MCF 10A (cell line): ENCODE measurements at regions not wholly inside any gene's neighbourhood (a gene's known extent, or its start where the extent isn't known, plus 50 kb on each side); places are given as distances from the start of the nearest gene placed in this dataset.
"Not testable (repeated sequence)": the region's sequence is repeated elsewhere in the genome, so short reads cannot be mapped to it uniquely, and the experiment has no call there.

Experiments used
- BruUV-seq: library from RNA; stranded (reverse); fragments of 400-500 nt; replicated peaks from 2 replicates; lab custom pipeline; 2021; lab: Mats Ljungman, UMichigan
- CTCF ChIA-PET: fragments of 300-600 bp; sonication (Branson Sonifier 250); formaldehyde crosslinking; extraction: SDS; loops from one replicate; lab custom pipeline; 2021; ENCODE audit warnings: antibody characterized with exemption, inconsistent platforms; lab: Yijun Ruan, JAX
- POLR2A ChIA-PET: fragments of 300-600, 350-650 bp; sonication (Branson Sonifier 250); formaldehyde crosslinking; extraction: SDS; loops from one replicate; lab custom pipeline; 2020; ENCODE audit warnings: antibody characterized with exemption, inconsistent platforms; lab: Yijun Ruan, JAX
- DNase-seq: peaks from one replicate; pipeline ENCODE4 v3.0.0-alpha.2; 2018; ENCODE audit not compliant: unreplicated experiment
- H3K27ac Mint-ChIP-seq: one replicate; pipeline ENCODE4 v1.8.0; 2022; ENCODE audit warnings: mild to moderate bottlenecking, low read depth, mixed read lengths; ENCODE audit not compliant: unreplicated experiment
- H3K27me3 Mint-ChIP-seq: one replicate; pipeline ENCODE4 v1.8.0; 2022; ENCODE audit warnings: mixed read lengths; ENCODE audit not compliant: insufficient read depth, unreplicated experiment
- H3K36me3 Mint-ChIP-seq: one replicate; pipeline ENCODE4 v1.8.0; 2022; ENCODE audit warnings: mild to moderate bottlenecking, moderate library complexity, mixed read lengths; ENCODE audit not compliant: insufficient read depth, unreplicated experiment
- H3K4me1 Mint-ChIP-seq: one replicate; pipeline ENCODE4 v1.8.0; 2022; ENCODE audit warnings: mixed read lengths; ENCODE audit not compliant: insufficient read depth, unreplicated experiment
- H3K4me3 Mint-ChIP-seq: one replicate; pipeline ENCODE4 v1.8.0; 2022; ENCODE audit warnings: mild to moderate bottlenecking, moderate library complexity, mixed read lengths; ENCODE audit not compliant: unreplicated experiment
- H3K9me3 Mint-ChIP-seq: one replicate; pipeline ENCODE4 v1.8.0; 2022; ENCODE audit warnings: mixed read lengths; ENCODE audit not compliant: unreplicated experiment
- intact Hi-C: fragments of 100-400 bp; cut with micrococcal nuclease; formaldehyde crosslinking; loops from 2 replicates; pipeline ENCODE4 v1.14.1; 2022
- TF ChIP-seq, protein P1 (sequence below): fragments of 200-600 bp; IDR thresholded peaks from one replicate; pipeline ENCODE4 v1.8.0; 2022; ENCODE audit warnings: antibody characterized with exemption, mild to moderate bottlenecking; ENCODE audit not compliant: unreplicated experiment

DNA sequence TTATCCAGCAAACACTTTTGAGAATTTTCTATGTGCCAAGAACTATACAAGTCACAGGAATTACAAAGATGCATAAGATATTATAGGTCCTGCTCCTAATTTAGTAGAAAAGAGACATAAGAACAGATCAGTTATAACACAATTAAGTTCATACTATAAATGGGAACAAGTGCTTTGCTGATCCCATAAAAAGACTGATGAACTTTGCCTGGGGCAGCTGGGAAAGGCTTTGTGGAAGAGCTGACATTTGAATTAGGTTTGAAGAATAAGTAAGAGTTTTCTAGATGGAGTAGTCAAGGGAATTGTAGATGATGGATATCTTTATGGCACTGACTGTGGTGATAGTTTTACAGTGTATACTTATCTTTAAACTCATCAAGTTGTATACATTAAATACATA, 76.5 kb downstream of the VCAM1 start:
- Mint-ChIP-seq H3K27me3 (peaks cover 15% of the 10 kb centered on the region), H3K36me3 (no peaks in the 10 kb centered on the region), H3K4me3 (no peak overlapping the region), H3K4me1 (no peaks in the 10 kb centered on the region), H3K9me3 (no peaks in the 10 kb centered on the region), H3K27ac (no peak overlapping the region)
- intact Hi-C loops, result no loop called here
- no TSS peak for BruUV-seq
- no peak for DNase-seq
- TF ChIP-seq, protein P1, sequence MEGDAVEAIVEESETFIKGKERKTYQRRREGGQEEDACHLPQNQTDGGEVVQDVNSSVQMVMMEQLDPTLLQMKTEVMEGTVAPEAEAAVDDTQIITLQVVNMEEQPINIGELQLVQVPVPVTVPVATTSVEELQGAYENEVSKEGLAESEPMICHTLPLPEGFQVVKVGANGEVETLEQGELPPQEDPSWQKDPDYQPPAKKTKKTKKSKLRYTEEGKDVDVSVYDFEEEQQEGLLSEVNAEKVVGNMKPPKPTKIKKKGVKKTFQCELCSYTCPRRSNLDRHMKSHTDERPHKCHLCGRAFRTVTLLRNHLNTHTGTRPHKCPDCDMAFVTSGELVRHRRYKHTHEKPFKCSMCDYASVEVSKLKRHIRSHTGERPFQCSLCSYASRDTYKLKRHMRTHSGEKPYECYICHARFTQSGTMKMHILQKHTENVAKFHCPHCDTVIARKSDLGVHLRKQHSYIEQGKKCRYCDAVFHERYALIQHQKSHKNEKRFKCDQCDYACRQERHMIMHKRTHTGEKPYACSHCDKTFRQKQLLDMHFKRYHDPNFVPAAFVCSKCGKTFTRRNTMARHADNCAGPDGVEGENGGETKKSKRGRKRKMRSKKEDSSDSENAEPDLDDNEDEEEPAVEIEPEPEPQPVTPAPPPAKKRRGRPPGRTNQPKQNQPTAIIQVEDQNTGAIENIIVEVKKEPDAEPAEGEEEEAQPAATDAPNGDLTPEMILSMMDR, result no peak
- CTCF ChIA-PET, result no interaction called here
- POLR2A ChIA-PET, result no interaction called here

DNA sequence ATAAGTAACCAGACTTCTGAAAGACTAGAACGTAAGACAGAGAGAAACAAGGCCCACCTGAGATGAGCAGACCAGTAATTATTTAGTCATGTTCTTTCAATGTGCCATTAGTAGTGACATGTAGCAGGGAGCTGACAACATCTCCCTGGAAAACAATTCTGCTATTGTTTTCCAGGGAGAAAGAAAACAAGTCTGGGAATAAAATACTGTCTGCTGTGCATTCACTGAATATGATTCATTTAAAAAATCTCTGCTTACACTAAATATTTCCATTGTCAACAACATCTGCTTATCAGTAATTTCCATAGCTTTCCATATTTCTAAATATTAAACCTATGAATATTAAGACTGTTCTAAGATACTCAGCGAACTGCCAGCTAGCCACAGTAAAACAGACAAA, 80.0 kb downstream of the VCAM1 start:
- POLR2A ChIA-PET, result no interaction called here
- TF ChIP-seq, protein P1, result no peak
- intact Hi-C loops, result no loop called here
- H3K9me3 Mint-ChIP-seq, result no peaks in the 10 kb centered on the region
- no peak overlapping the region for H3K4me3 Mint-ChIP-seq
- H3K27ac Mint-ChIP-seq, result no peak overlapping the region
- H3K4me1 Mint-ChIP-seq, result no peaks in the 10 kb centered on the region
- DNase-seq, result no peak
- peaks cover 15% of the 10 kb centered on the region for H3K27me3 Mint-ChIP-seq
- H3K36me3 Mint-ChIP-seq, result no peaks in the 10 kb centered on the region
- no TSS peak for BruUV-seq
- CTCF ChIA-PET, result no interaction called here

DNA sequence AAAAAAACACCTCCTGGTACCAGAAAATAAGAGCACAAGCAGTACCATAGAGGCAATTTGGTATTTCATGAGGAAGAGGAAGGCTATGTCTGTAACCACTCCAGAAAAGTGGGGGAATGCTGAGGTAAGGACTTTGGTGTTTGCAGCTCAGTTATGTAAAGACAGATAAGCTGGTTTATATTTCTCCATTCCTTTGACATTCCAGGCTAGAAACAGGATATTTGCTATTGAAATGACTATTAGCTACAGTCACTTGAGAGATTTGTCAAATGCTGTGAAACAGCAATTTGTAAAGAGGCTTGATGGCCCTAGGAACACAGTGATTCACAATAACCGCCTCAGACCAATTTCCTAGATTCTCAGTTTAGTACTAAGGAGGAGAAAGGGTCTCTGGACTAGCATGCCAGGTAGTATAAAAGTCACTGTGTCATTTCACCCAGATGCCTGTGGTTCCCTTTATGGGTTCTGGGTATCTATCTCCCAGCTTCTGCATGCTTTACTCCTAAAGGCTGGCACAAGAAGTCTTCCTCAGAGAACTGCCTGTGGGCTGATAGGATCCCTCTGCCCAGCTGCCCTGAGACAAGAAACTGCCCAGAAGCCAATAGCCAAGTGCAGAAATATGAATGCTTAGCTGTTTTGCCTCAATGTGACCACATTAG, 80.5 kb downstream of the VCAM1 start:
- H3K27ac Mint-ChIP-seq, result no peak overlapping the region
- DNase-seq, result no peak
- no TSS peak for BruUV-seq
- no peaks in the 10 kb centered on the region for H3K9me3 Mint-ChIP-seq
- ChIA-PET POLR2A (interaction anchor here (0.6 kb wide), 1 partner anchor 1022 kb away, joined by 4 read pairs; no protein-coding TSS in a partner anchor), CTCF (interaction anchor here (0.6 kb wide), 1 partner anchor 185 kb away, joined by 3 read pairs; no protein-coding TSS in a partner anchor)
- H3K36me3 Mint-ChIP-seq, result no peaks in the 10 kb centered on the region
- no peaks in the 10 kb centered on the region for H3K4me1 Mint-ChIP-seq
- H3K4me3 Mint-ChIP-seq, result no peak overlapping the region
- TF ChIP-seq, protein P1, result no peak
- peaks cover 15% of the 10 kb centered on the region for H3K27me3 Mint-ChIP-seq
- intact Hi-C loops, result no loop called here

DNA sequence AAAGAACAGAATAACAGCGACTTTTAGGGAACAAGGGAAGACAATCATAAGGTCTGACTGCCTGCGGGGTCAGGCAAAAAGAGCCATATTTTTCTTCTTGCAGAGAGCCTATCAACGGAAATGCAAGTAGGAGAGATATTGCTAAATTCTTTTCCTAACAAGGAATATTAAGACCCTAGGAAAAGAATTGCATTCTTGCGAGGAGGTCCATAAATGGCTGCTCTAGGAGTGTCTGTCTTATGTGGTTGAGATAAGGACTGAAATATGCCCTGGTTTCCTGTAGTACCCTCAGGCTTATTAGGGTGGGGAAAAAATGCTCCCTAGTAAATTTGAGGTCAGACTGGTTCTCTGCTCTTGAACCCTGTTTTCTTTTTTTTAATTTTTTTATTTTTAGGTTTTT, 81.7 kb downstream of the VCAM1 start:
- intact Hi-C loops, H3K9me3 Mint-ChIP-seq, H3K36me3 Mint-ChIP-seq, H3K4me3 Mint-ChIP-seq, H3K27ac Mint-ChIP-seq, H3K4me1 Mint-ChIP-seq, H3K27me3 Mint-ChIP-seq, BruUV-seq, POLR2A ChIA-PET, DNase-seq: not testable (repeated sequence)
- CTCF ChIA-PET, result interaction anchor here (0.6 kb wide), 1 partner anchor 84 kb away, joined by 3 read pairs; no protein-coding TSS in a partner anchor

DNA sequence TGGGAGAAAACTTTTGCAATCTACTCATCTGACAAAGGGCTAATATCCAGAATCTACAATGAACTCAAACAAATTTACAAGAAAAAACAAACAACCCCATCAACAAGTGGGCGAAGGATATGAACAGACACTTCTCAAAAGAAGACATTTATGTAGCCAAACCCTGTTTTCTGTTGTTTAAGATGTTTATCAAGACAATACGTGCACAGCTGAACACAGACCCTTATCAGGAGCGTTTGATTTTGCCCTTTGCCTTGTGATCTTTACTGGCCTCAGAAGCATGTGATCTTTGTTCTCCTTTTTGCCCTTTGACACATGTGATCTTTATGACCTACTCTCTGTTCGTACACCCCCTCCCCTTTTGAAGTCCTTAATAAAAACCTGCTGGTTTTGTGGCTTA, 83.7 kb downstream of the VCAM1 start:
- POLR2A ChIA-PET, H3K9me3 Mint-ChIP-seq, H3K4me3 Mint-ChIP-seq, BruUV-seq, H3K27me3 Mint-ChIP-seq, CTCF ChIA-PET, H3K27ac Mint-ChIP-seq, H3K4me1 Mint-ChIP-seq, intact Hi-C loops, DNase-seq, H3K36me3 Mint-ChIP-seq: not testable (repeated sequence)
